ENCODE measurements at regions not wholly inside any gene's neighbourhood (a gene's known extent, or its start where the extent isn't known, plus 50 kb on each side); places are given as distances from the start of the nearest gene placed in this dataset.

DNA sequence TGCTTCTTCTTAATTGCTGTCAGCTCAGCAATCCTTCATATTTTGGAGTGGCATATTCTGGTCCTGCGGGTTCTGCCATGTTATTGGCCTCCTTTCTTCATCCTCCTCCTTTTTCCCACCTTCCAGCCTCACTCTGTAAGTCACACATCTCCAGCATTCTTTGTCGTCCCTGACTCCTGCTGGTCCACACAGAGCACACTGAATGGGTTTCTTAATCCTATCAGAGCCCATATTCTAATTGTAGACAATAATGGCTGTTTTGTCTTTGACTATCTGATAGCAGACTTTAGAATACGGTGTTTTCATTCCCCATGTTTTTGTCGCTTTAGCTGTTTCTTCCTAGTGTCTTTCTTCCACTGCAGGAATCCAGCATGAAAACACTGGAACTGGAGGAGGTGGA is 389.6 kb downstream of the REEP3 start:
- DNase-seq (ENCODE audit: low read depth): no peak
- no peak overlapping the region for H3K4me3 ChIP-seq (ENCODE audit: low read depth, low read length)
- TF ChIP-seq, protein P1, sequence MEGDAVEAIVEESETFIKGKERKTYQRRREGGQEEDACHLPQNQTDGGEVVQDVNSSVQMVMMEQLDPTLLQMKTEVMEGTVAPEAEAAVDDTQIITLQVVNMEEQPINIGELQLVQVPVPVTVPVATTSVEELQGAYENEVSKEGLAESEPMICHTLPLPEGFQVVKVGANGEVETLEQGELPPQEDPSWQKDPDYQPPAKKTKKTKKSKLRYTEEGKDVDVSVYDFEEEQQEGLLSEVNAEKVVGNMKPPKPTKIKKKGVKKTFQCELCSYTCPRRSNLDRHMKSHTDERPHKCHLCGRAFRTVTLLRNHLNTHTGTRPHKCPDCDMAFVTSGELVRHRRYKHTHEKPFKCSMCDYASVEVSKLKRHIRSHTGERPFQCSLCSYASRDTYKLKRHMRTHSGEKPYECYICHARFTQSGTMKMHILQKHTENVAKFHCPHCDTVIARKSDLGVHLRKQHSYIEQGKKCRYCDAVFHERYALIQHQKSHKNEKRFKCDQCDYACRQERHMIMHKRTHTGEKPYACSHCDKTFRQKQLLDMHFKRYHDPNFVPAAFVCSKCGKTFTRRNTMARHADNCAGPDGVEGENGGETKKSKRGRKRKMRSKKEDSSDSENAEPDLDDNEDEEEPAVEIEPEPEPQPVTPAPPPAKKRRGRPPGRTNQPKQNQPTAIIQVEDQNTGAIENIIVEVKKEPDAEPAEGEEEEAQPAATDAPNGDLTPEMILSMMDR (IDR thresholded peaks at IDR 0.05; ENCODE audit: low read depth, low read length, missing control alignments): no peak

DNA sequence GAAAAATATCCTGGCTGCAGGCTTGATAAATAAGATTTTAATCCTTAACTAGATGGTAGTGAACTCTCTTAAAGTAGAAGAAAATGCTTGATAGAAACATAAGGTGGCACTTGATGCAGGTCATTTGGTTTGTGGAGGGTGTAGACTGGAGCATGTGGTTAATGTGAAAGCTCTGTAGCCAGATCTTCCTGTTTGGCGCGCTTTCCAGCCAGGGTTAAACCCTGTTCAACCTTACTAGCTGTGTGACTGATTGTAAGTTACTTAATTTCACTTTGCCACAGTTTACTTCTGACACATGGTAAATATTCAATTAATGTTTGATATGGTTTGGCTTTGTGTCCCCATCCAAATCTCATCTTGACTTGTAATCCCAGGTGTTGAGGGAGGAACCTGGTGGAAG is 394.0 kb downstream of the REEP3 start:
- DNase-seq (ENCODE audit: low read depth): no peak
- H3K4me3 ChIP-seq (ENCODE audit: low read depth, low read length): no peak overlapping the region
- TF ChIP-seq, protein P1 (IDR thresholded peaks at IDR 0.05; ENCODE audit: low read depth, low read length, missing control alignments): no peak

DNA sequence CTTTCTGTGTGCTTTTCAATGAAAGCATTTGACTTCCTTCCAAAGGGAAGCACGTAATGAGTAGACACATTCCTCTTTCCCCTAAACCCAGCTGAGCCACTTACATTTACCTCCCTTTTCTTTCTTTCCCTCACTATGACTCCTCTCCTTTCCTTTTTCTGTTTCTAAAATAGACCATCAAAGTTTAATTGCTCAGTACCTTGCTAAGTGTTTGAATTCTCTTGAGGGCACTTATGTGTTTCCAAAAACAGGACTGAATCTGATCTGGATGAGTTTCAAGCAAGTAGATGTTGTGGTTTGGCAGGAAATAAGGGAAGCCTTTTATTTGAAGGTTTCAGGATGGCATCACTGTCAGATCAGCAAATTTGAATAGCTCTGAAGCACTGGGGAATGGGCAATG is 396.2 kb downstream of the REEP3 start:
- DNase-seq (ENCODE audit: low read depth): no peak
- TF ChIP-seq, protein P1 (IDR thresholded peaks at IDR 0.05; ENCODE audit: low read depth, low read length, missing control alignments): no peak

DNA sequence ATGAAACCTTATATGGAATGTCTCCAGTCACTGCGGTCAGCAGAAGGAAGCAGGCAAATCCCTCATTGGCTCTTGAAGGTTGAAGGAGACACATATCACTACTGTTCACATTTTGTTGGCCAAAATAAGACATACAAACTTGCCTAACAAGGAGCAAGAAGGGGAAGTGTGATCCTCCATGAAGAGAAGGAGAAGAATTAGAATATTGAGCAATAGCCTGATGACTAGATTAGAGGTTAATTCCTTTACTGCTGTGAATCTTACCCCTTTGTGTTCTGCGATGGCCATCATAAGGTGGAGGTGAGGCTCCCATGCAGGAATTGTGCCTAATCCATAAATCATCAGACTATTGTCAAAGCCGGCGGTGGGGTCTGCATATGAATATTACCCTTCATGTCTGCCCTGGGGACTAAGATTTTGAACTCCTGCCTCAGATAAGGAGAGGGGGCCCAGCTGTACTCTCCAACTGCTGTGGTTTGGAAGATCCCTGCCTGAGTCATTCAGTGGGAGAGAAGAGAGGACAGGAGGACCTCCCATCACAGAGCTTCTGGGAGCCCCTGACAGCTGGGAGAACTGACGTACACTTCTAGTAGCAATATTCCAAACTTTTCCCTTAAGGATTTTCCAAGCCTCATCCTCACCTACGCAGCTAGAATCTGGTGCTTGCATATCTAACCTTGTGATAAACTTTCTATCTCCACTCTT is 398.5 kb downstream of the REEP3 start:
- no peak for DNase-seq (ENCODE audit: low read depth)
- H3K4me3 ChIP-seq (ENCODE audit: low read depth, low read length): no peak overlapping the region
- TF ChIP-seq, protein P1 (IDR thresholded peaks at IDR 0.05; ENCODE audit: low read depth, low read length, missing control alignments): no peak

More for the DNA sequence above, 396.2 kb downstream of the REEP3 start:
- no peak overlapping the region for H3K4me3 ChIP-seq (ENCODE audit: low read depth, low read length)

DNA sequence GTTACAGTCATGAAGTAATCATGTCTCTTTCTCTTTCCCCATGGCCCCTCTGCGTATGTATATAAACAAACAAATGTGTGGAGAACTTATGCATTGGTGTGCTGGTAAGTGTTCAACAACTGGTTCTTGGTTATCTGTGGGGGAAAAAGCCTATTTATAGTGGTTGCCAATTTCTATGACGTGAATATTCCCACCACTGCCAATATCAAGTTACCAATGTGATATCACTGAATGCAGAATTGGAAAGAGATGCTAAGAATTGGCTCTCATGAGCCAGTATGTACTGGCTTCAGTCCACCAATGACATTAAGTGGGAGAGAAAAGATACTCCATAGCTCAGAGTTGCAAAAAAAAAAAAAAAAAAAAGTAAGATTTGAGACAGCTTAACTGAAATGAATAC is 399.7 kb downstream of the REEP3 start:
- TF ChIP-seq, protein P1 (IDR thresholded peaks at IDR 0.05; ENCODE audit: low read depth, low read length, missing control alignments): no peak
- no peak overlapping the region for H3K4me3 ChIP-seq (ENCODE audit: low read depth, low read length)
- DNase-seq (ENCODE audit: low read depth): no peak

DNA sequence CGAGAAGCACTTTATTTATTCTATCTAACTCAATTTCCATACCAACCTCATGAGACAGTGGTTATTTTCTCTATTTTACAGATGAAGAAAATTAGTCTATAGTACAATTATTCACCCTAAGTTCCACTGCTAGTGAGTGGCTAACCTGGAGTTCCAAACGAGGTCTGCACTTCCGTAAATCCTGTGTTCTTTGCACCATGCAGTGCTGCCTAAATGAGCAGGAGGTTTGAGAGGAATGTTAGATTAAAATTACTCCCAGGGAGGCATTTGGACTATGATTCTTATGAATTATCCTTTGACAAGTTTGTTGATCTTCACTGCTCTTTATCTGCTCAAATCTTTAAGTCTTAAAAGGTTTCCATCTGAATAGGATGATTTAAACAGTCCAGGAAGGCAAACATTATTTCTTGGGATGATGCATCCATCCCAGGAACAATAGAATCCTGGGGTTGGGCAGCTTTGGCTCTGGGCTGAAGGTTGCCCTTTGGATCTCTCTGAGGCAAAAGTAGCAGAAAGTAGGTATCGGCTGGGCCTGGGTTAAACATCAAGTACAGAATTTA is 400.8 kb downstream of the REEP3 start:
- H3K4me3 ChIP-seq (ENCODE audit: low read depth, low read length): no peak overlapping the region
- TF ChIP-seq, protein P1 (IDR thresholded peaks at IDR 0.05; ENCODE audit: low read depth, low read length, missing control alignments): no peak
- DNase-seq (ENCODE audit: low read depth): no peak

All from GM12864 (cell line).